A673 (cell line): ENCODE measurements at regions not wholly inside any gene's neighbourhood (a gene's known extent, or its start where the extent isn't known, plus 50 kb on each side); places are given as distances from the start of the nearest gene placed in this dataset.

Source experiments
- BruUV-seq: library from RNA; stranded (reverse); fragments of 400-500 nt; replicated peaks from 2 replicates; lab custom pipeline; 2021; lab: Mats Ljungman, UMichigan
- CTCF ChIA-PET: fragments of 300-600 bp; sonication (Branson Sonifier 250); formaldehyde crosslinking; loops from one replicate; lab custom pipeline; 2022; ENCODE audit warnings: antibody characterized with exemption; lab: Charles Lee
- POLR2A ChIA-PET: fragments of 300-600 bp; sonication (Branson Sonifier 250); formaldehyde crosslinking; loops from one replicate; lab custom pipeline; 2022; ENCODE audit warnings: antibody characterized with exemption; ENCODE audit not compliant: low non-redundant PET; lab: Charles Lee
- DNase-seq: peaks from one replicate; pipeline ENCODE4 v3.0.0-alpha.2; 2015; ENCODE audit warnings: low spot score
- H3K27ac ChIP-seq: fragments of 200-600 bp; sonication (generic); 2 replicates; pipeline ENCODE4 v1.5.1; 2016; ENCODE audit warnings: mixed run types, low read depth, mild to moderate bottlenecking, mixed read lengths, antibody characterized with exemption, low read length; ENCODE audit not compliant: poor library complexity, severe bottlenecking
- H3K27me3 ChIP-seq: fragments of 200-600 bp; sonication (generic); replicated peaks from 2 replicates; pipeline ENCODE4 v1.6.1; 2017; ENCODE audit warnings: mixed run types, low read depth, mild to moderate bottlenecking, mixed read lengths, antibody characterized with exemption, low read length; ENCODE audit not compliant: insufficient read depth, poor library complexity
- H3K36me3 ChIP-seq: fragments of 200-600 bp; sonication (generic); 2 replicates; pipeline ENCODE4 v1.6.1; 2016; ENCODE audit warnings: mixed run types, mild to moderate bottlenecking, mixed read lengths, antibody characterized with exemption, low read length; ENCODE audit not compliant: insufficient read depth, poor library complexity, severe bottlenecking
- H3K4me1 ChIP-seq: fragments of 200-600 bp; sonication (generic); 2 replicates; pipeline ENCODE4 v1.6.1; 2017; ENCODE audit warnings: mixed run types, mild to moderate bottlenecking, mixed read lengths, antibody characterized with exemption, low read length; ENCODE audit not compliant: insufficient read depth, poor library complexity, severe bottlenecking
- H3K4me3 ChIP-seq: fragments of 200-600 bp; sonication (generic); 2 replicates; pipeline ENCODE4 v1.5.1; 2016; ENCODE audit warnings: low read depth, mixed run types, mild to moderate bottlenecking, mixed read lengths, low read length; ENCODE audit not compliant: poor library complexity, severe bottlenecking
- H3K9me3 ChIP-seq: fragments of 200-600 bp; sonication (generic); 2 replicates; pipeline ENCODE4 v1.6.1; 2016; ENCODE audit warnings: mixed run types, low read depth, mild to moderate bottlenecking, mixed read lengths, antibody characterized with exemption, low read length; ENCODE audit not compliant: poor library complexity, severe bottlenecking
- EZH2 ChIP-seq: fragments of 200-600 bp; sonication (generic); IDR thresholded peaks from 2 replicates; pipeline ENCODE4 v1.6.1; 2017; ENCODE audit warnings: borderline replicate concordance, low read depth, mild to moderate bottlenecking, mixed read lengths, antibody characterized with exemption, low read length; ENCODE audit not compliant: poor library complexity, severe bottlenecking
- intact Hi-C: fragments of 100-400 bp; cut with micrococcal nuclease; formaldehyde crosslinking; loops from one replicate; pipeline ENCODE4 v1.10.0; 2022; ENCODE audit not compliant: unreplicated experiment
- TF ChIP-seq, protein P1 (sequence below): fragments of 300-800, 200-600 bp; sonication (generic); conservative IDR thresholded peaks from 2 replicates; pipeline ENCODE4 v1.5.1; 2017; ENCODE audit warnings: low read depth, mild to moderate bottlenecking, antibody characterized with exemption, low read length, moderate library complexity, mixed read lengths

DNA sequence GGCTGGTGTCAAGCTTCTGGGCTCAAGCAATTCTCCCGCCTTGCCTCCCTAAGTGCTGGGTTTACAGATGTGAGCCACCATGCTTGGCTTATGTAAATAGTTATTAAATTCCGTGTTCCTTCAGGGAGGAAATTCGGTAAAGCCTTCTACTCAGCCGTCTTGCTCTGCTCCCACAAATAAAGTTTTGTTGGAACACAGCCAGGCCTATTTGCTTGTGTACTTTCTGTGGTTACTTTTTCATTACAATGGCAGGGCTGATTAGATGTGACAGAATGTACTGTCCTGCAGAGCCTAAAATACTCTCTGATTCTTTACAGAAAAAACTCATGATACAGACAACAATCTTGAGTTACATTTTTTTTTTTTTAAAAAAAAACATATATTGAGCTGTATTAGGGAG, 68.8 kb upstream of the TACR1 start:
- DNase-seq, result no peak
- POLR2A ChIA-PET, result no interaction called here
- Histone ChIP-seq H3K4me3 (no peak overlapping the region), H3K27ac (no peak overlapping the region), H3K27me3 (no peaks in the 10 kb centered on the region), H3K4me1 (no peaks in the 10 kb centered on the region), H3K9me3 (no peaks in the 10 kb centered on the region), H3K36me3 (no peaks in the 10 kb centered on the region)
- BruUV-seq, result no TSS peak
- intact Hi-C loops, result no loop called here
- CTCF ChIA-PET, result no interaction called here
- TF ChIP-seq, protein P1, sequence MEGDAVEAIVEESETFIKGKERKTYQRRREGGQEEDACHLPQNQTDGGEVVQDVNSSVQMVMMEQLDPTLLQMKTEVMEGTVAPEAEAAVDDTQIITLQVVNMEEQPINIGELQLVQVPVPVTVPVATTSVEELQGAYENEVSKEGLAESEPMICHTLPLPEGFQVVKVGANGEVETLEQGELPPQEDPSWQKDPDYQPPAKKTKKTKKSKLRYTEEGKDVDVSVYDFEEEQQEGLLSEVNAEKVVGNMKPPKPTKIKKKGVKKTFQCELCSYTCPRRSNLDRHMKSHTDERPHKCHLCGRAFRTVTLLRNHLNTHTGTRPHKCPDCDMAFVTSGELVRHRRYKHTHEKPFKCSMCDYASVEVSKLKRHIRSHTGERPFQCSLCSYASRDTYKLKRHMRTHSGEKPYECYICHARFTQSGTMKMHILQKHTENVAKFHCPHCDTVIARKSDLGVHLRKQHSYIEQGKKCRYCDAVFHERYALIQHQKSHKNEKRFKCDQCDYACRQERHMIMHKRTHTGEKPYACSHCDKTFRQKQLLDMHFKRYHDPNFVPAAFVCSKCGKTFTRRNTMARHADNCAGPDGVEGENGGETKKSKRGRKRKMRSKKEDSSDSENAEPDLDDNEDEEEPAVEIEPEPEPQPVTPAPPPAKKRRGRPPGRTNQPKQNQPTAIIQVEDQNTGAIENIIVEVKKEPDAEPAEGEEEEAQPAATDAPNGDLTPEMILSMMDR, result no peak
- no peak for TF ChIP-seq EZH2

DNA sequence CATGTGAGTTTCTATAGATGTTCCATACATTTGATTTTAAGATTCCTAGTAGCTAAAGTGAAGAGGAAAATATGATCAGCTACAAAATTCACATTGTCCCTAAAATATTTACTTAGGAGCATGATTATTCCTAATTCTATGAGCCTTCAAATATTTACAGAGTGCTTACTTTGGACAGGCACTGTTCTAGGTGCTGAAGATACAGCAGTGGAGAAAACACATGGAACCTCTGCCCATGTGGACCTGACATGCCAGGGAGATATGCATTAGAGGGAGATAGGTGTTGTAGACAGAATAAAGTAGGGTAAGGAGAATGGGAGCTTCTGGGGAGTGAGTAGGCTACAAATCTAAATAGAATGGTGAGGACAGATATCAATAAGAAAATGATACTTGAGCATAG, 62.6 kb upstream of the TACR1 start:
- ChIA-PET POLR2A (no interaction called here), CTCF (no interaction called here)
- TF ChIP-seq EZH2, result no peak
- TF ChIP-seq, protein P1, result no peak
- DNase-seq, result no peak
- Histone ChIP-seq H3K27me3 (no peaks in the 10 kb centered on the region), H3K4me3 (no peak overlapping the region), H3K9me3 (peaks cover 12% of the 10 kb centered on the region), H3K27ac (no peak overlapping the region), H3K36me3 (no peaks in the 10 kb centered on the region), H3K4me1 (no peaks in the 10 kb centered on the region)
- intact Hi-C loops, result no loop called here
- no TSS peak for BruUV-seq

DNA sequence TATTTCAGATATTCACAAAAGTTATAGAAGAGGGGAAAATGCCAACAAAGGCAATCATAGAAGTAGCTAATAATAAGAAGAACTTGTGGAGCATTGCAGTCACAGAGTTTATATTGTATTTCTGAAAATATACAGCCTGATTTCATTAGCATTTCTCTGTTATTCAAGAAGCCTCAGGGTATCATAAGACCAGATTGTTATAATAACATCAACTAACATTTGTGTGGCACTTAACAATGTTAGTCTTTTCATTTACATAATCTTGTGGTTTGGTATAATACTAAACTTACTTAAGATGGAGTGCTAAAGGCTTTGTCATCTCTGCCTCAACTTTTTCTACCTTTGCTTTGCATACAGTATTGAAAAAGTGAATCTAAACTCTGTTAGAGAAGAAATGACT, 61.6 kb upstream of the TACR1 start:
- Histone ChIP-seq H3K4me3 (no peak overlapping the region), H3K27ac (no peak overlapping the region), H3K27me3 (no peaks in the 10 kb centered on the region), H3K4me1 (no peaks in the 10 kb centered on the region), H3K9me3 (peaks cover 12% of the 10 kb centered on the region), H3K36me3 (no peaks in the 10 kb centered on the region)
- POLR2A ChIA-PET, result no interaction called here
- no peak for DNase-seq
- BruUV-seq, result no TSS peak
- CTCF ChIA-PET, result no interaction called here
- TF ChIP-seq, protein P1, result no peak
- TF ChIP-seq EZH2, result no peak
- intact Hi-C loops, result no loop called here
